Chondrocyte (in vitro differentiated cells): ENCODE measurements at regions not wholly inside any gene's neighbourhood (a gene's known extent, or its start where the extent isn't known, plus 50 kb on each side); places are given as distances from the start of the nearest gene placed in this dataset.

Experiments
- DNase-seq: peaks from one replicate; pipeline ENCODE4 v3.0.0; 2021; ENCODE audit warnings: mixed read lengths, low spot score
- H3K27ac Mint-ChIP-seq: one replicate; pipeline ENCODE4 v1.8.0; 2021; ENCODE audit warnings: mild to moderate bottlenecking, moderate library complexity, mixed read lengths; ENCODE audit not compliant: unreplicated experiment
- H3K27me3 Mint-ChIP-seq: 2 replicates; pipeline ENCODE4 v1.8.0; 2021; ENCODE audit warnings: low read depth, mixed read lengths
- H3K36me3 Mint-ChIP-seq: 2 replicates; pipeline ENCODE4 v1.8.0; 2021; ENCODE audit warnings: low read depth, mixed read lengths
- H3K4me1 Mint-ChIP-seq: 2 replicates; pipeline ENCODE4 v1.8.0; 2021; ENCODE audit warnings: low read depth, mild to moderate bottlenecking, mixed read lengths
- H3K4me3 Mint-ChIP-seq: one replicate; pipeline ENCODE4 v1.8.0; 2021; ENCODE audit warnings: mild to moderate bottlenecking, moderate library complexity, mixed read lengths; ENCODE audit not compliant: unreplicated experiment
- H3K9me3 Mint-ChIP-seq: 2 replicates; pipeline ENCODE4 v1.8.0; 2021; ENCODE audit warnings: low read depth, mixed read lengths
- CTCF ChIP-seq: fragments of 200-600 bp; sonication (generic); IDR thresholded peaks from 2 replicates; pipeline ENCODE4 v1.5.0; 2021; ENCODE audit warnings: antibody characterized with exemption, mild to moderate bottlenecking, moderate library complexity

GRCh38 chr1:230537456-230537855 lies 104.8 kb upstream of the COG2 start:
- TF ChIP-seq CTCF: peak; percentile 7
- peaks cover 4% of the 10 kb centered on the region for H3K27me3 Mint-ChIP-seq
- no peak overlapping the region for H3K4me3 Mint-ChIP-seq
- no peak overlapping the region for H3K27ac Mint-ChIP-seq
- no peak for DNase-seq
- H3K36me3 Mint-ChIP-seq: peaks cover 5% of the 10 kb centered on the region
- peaks cover 23% of the 10 kb centered on the region for H3K4me1 Mint-ChIP-seq
- peaks cover 16% of the 10 kb centered on the region for H3K9me3 Mint-ChIP-seq

GRCh38 chr1:230536641-230537155 lies 105.6 kb upstream of the COG2 start:
- no peak overlapping the region for H3K4me3 Mint-ChIP-seq
- peaks cover 16% of the 10 kb centered on the region for H3K9me3 Mint-ChIP-seq

GRCh38 chr1:230534224-230534623 lies 108.1 kb upstream of the COG2 start:
- DNase-seq: no peak
- Mint-ChIP-seq H3K9me3 (peaks cover 37% of the 10 kb centered on the region), H3K27ac (no peak overlapping the region), H3K4me3 (no peak overlapping the region), H3K36me3 (peaks cover 14% of the 10 kb centered on the region), H3K27me3 (peaks cover 17% of the 10 kb centered on the region), H3K4me1 (no peaks in the 10 kb centered on the region)
- no peak for TF ChIP-seq CTCF

More at GRCh38 chr1:230536641-230537155, 105.6 kb upstream of the COG2 start:
- no peak for TF ChIP-seq CTCF
- peaks cover 5% of the 10 kb centered on the region for H3K36me3 Mint-ChIP-seq
- no peak for DNase-seq
- H3K27me3 Mint-ChIP-seq: peaks cover 6% of the 10 kb centered on the region
- H3K27ac Mint-ChIP-seq: no peak overlapping the region
- peaks cover 16% of the 10 kb centered on the region for H3K4me1 Mint-ChIP-seq

- H3K27me3 Mint-ChIP-seq: peaks cover 17% of the 10 kb centered on the region
- no peak overlapping the region for H3K27ac Mint-ChIP-seq
- no peak overlapping the region for H3K4me3 Mint-ChIP-seq
- H3K36me3 Mint-ChIP-seq: peaks cover 14% of the 10 kb centered on the region
- no peak for TF ChIP-seq CTCF
- peaks cover 38% of the 10 kb centered on the region for H3K9me3 Mint-ChIP-seq
- H3K4me1 Mint-ChIP-seq: no peaks in the 10 kb centered on the region
- no peak for DNase-seq
Measured at GRCh38 chr1:230531103-230531502, 105.0 kb upstream of the PGBD5 start.

GRCh38 chr1:230519246-230519645 lies 93.1 kb upstream of the PGBD5 start:
- no peak for DNase-seq
- Mint-ChIP-seq H3K9me3 (peaks cover 6% of the 10 kb centered on the region), H3K4me3 (no peak overlapping the region), H3K27me3 (peaks cover 20% of the 10 kb centered on the region), H3K4me1 (no peaks in the 10 kb centered on the region), H3K27ac (no peak overlapping the region), H3K36me3 (peaks cover 4% of the 10 kb centered on the region)
- no peak for TF ChIP-seq CTCF
